GM21360 (cell line): ENCODE measurements at regions not wholly inside any gene's neighbourhood (a gene's known extent, or its start where the extent isn't known, plus 50 kb on each side); places are given as distances from the start of the nearest gene placed in this dataset.
"Not testable (repeated sequence)": the region's sequence is repeated elsewhere in the genome, so short reads cannot be mapped to it uniquely, and the experiment has no call there.

Source experiments
- ATAC-seq: cut with Tn5 transposase; IDR thresholded peaks from one replicate; pipeline ENCODE4 v1.9.1; 2021; ENCODE audit warnings: mild to moderate bottlenecking, moderate library complexity; ENCODE audit not compliant: unreplicated experiment

- no peak for ATAC-seq
Observed at GRCh38 chr16:66176731-66177130, 189.8 kb upstream of the CDH5 start.

GRCh38 chr16:66176111-66176510 is 190.4 kb upstream of the CDH5 start:
- ATAC-seq = no peak

GRCh38 chr16:66175636-66176035 is 190.9 kb upstream of the CDH5 start:
- no peak for ATAC-seq

GRCh38 chr16:66175058-66175457 is 191.4 kb upstream of the CDH5 start:
- no peak for ATAC-seq

GRCh38 chr16:66173796-66174195 is 192.7 kb upstream of the CDH5 start:
- ATAC-seq = not testable (repeated sequence)

- ATAC-seq = not testable (repeated sequence)
Observed at GRCh38 chr16:66173181-66173580, 193.3 kb upstream of the CDH5 start.

GRCh38 chr16:66172463-66172862 is 194.0 kb upstream of the CDH5 start:
- ATAC-seq = no peak

GRCh38 chr16:66171578-66171977 is 194.9 kb upstream of the CDH5 start:
- ATAC-seq = no peak

- no peak for ATAC-seq
Observed at GRCh38 chr16:66170989-66171388, 195.5 kb upstream of the CDH5 start.

- no peak for ATAC-seq
Observed at GRCh38 chr16:66169817-66170216, 196.7 kb upstream of the CDH5 start.

- no peak for ATAC-seq
Observed at GRCh38 chr16:66168777-66169176, 197.7 kb upstream of the CDH5 start.

- ATAC-seq = no peak
Observed at GRCh38 chr16:66167564-66168291, 198.8 kb upstream of the CDH5 start.

- no peak for ATAC-seq
Observed at GRCh38 chr16:66166490-66166889, 200.0 kb upstream of the CDH5 start.

GRCh38 chr16:66165879-66166278 is 200.6 kb upstream of the CDH5 start:
- no peak for ATAC-seq

- no peak for ATAC-seq
Observed at GRCh38 chr16:66164581-66165247, 201.8 kb upstream of the CDH5 start.

- ATAC-seq = no peak
Observed at GRCh38 chr16:66162821-66163220, 203.7 kb upstream of the CDH5 start.

- ATAC-seq = no peak
Observed at GRCh38 chr16:66161942-66162341, 204.5 kb upstream of the CDH5 start.

- no peak for ATAC-seq
Observed at GRCh38 chr16:66161269-66161668, 205.2 kb upstream of the CDH5 start.

- no peak for ATAC-seq
Observed at GRCh38 chr16:66159987-66160386, 206.5 kb upstream of the CDH5 start.

GRCh38 chr16:66156538-66156937 is 210.0 kb upstream of the CDH5 start:
- ATAC-seq = no peak

GRCh38 chr16:66155933-66156332 is 210.6 kb upstream of the CDH5 start:
- ATAC-seq = no peak

GRCh38 chr16:66154801-66155200 is 211.7 kb upstream of the CDH5 start:
- ATAC-seq = no peak
